Stimulated activated CD8-positive, alpha-beta memory T cell treated with anti-CD3 and anti-CD28 coated beads, Interleukin-15, amount 100 ng/mL, for 4 hours (primary cell): ENCODE measurements at regions not wholly inside any gene's neighbourhood (a gene's known extent, or its start where the extent isn't known, plus 50 kb on each side); places are given as distances from the start of the nearest gene placed in this dataset.
"Not testable (repeated sequence)": the region's sequence is repeated elsewhere in the genome, so short reads cannot be mapped to it uniquely, and the experiment has no call there.

ENCODE experiments used
- DNase-seq, 2 donors: peaks; one replicate each; pipeline ENCODE4 v3.0.0-alpha.2; 2020; ENCODE audit warnings: low read depth in 2 of 2

DNA sequence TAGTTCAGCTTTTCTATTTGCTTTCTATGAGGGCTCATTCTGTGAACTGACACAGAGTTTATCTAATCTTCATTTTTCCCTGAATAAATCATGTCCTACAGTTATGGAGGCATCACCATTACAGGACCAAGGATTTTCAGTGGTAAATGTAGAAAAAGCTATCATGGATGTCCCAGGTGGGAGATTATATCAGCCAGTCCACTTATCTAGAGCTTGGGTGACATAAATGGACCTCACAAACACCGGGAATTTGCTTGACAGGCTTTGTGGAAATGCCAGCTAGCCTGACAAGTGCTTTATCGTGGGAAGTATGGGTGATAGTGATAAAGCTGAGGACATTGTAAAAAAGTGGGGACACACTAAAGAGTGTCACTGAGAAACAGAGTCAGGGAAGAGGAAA lies 1015.2 kb upstream of the SLIT2 start:
- no peak for DNase-seq

DNA sequence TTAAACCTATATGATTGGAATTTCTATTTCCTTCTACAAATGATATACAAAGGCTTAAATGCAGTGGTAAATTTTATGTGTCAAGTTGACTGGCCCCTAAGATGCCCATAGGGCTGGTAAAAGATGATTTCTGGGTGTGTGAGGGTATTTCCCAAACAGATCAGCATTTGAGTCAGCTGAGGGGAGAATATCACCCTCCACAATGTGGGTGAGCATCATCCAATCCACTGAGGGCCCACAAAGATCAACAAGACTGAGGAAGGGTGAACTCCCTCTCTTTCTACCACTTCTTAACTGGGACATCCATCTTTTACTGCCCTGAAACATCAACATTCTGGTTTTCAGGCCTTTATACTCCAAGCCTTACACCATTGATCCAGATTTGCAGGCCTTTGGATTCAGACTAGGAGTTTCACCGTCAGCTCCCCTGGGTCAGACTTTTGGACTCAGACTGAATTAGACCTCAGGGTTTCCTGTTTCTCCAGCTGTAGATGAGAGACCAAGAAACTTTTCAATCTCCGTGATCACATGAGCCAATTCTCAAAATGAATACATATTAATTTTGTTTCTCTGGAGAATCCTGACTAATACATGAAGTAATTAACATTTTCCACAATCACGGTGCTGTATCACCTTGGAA lies 1020.7 kb upstream of the SLIT2 start:
- no peak for DNase-seq

DNA sequence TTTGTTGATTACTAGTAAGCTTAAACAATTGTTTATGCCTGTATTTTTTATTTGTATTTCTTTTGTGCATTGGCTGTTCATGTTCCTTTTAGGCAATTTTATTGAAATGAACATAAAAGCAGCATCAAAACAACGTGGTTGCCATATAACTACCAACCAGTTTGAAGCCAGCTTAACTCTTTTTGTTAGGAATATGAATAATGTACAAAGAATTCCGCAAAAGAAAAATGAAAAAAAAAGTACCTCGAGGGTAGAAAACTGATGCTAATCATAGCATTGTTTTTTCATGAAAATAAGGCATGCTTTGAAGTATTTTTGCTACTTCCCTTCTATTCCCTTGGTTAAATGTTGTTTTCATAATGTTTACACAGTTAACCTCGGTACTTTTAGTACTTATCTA lies 1024.0 kb upstream of the SLIT2 start:
- no peak for DNase-seq

DNA sequence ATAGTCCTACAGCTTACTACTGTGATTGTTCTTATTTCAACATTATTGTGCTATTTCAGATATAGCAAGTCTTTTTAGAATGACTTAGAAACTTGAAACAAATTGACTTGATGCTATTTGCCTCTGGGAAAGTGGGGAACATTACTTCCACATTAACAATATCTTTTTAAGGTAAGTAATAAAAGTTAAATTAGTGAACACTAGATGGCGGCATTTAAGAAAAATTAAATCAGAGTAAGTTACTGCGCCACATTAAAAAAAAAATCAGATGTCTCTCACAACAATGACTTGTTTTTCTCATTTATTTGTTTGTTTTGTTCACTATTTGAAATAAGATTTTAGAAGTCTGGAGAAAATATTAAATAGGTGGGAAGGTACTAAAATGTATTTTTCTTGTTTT lies 1026.9 kb upstream of the SLIT2 start:
- DNase-seq = no peak

DNA sequence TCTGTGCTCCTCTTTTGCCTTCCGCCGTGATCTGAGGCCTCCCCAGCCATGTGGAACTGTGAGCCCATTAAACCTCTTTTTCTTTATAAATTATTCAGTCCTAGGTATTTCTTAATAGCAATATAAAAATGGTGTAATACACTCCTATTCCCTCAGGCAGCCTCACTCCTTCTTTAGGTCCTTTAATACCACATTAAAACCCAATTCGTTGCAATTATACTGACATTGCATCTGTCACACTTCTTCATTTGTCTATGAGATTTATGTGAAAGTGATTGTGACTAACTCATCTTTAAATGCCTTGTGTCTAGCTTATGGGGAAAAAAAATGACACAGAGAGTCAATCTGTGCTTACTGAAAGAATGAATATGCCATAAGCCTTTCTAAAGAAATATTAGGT lies 1035.2 kb upstream of the SLIT2 start:
- DNase-seq = no peak

DNA sequence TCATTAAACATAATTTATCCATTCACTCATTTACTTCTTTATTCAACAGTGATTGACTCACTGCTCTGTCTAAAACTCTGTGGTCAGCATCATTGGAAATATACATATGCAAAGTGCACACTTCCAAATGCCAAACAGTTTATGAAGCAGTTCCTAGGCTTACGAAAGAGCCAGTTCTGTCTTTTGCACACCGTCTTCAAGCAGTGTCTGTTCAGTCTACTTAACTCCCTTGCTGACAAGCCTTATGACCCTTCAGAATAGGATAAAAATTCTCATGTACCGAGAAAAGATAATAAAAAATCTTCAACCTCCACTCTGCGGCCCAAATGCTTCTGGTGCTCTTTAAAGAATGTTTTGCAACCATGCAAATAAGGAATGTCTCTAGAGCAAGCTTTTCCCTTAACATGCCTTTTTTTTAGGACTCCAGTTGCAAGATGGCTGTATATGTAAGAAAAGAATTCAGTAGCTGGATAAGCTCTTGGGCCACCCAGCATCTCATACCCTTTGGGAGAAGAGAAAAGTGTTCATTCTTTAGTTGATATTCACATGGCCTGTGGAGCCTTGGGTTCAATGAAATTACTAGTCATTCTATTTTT lies 1037.0 kb upstream of the SLIT2 start:
- no peak for DNase-seq

DNA sequence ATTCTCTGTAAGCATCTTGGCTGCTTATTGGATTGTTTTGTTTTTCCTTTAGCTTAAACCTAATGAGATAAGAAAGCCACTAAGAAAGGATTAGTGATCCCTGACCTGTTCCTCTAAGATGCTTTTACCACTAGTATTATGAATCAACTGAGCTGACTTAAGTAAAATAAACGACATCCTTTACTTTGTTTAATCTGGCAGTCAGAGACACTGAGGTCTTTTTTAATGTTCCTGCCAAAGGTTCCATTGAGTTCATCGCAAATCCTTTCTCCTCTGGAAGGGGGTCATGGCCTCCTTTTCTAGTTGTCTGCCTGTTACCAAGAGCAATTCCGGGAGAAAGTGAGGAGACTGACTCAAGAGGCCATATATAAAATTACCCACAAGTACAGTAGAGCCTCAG lies 1038.3 kb upstream of the SLIT2 start:
- no peak for DNase-seq

DNA sequence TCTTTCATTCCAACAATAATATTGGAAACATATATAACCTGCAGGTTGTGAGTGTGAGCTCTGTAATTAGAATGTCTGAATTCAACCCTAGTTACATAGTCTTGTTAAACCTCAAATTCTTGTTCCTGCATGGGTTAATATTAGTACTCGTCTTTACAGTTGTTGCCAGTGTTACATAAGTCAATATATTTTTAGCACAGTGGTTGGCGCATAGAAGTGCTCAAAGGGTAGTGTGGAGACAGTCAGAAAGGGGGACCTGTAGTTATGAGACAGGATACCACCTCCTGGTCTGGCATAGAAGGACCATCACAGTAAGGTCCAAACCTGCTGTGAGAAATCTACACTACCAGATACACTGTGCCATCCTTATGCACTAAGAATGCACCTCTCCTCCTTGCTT lies 1045.9 kb upstream of the SLIT2 start:
- DNase-seq = no peak

DNA sequence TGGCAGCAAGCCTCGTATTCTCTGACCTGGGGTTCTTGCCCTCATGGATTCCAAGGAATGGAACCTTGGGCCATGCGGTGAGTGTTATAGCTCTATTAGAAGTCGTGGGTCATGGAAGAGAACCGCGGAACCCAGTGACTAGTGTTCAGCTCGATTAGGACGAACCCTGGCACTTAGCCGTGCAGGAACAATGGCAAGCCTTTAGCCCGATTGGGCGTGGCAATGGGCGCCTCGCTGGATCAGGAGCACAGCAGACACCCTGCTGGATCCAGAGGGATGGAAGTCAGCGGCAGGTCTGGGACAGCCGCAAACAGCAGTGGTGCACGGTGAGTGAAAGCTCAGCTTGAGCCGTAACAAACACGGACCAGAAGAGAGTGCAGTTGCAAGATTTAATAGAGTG lies 1053.9 kb upstream of the SLIT2 start:
- DNase-seq = not testable (repeated sequence)

DNA sequence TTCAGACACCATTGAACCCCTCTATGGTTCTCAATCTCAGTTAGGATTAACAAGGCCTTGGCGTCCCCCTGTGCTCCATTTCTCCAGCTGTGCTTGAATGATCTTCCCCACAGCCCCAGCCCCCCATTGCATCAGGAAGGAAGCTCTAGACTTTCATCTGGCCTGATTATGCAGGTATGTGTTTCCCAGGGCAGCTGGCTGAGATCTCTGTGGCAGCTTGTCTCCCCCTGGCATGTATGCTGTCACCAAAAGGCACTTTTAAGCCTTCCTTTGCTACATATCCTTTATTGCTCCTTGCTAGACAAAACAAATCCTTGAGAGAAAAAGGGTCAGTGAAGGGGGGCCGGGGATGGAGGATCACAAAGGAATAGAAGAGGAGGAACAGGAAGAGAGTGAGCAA lies 1056.0 kb upstream of the SLIT2 start:
- no peak for DNase-seq

DNA sequence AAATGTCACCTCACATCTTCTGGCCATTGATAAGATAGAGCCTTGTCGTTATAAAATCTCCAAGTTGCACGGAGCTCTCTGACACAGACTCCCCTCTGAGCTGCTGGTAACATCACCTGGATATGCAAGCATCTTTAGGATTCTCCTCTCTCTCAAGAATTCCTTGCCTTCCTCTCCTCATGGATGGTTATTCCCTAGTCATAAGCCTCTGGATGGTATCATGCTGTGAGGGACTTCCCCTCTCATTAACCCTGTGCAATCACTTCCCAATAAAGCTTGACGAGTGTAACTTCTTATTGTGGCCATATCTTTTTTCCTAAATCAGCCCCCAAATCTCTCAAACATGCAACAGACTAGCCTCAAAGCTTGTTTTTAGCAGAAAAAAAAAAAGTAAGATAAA lies 1057.0 kb upstream of the SLIT2 start:
- DNase-seq = no peak

DNA sequence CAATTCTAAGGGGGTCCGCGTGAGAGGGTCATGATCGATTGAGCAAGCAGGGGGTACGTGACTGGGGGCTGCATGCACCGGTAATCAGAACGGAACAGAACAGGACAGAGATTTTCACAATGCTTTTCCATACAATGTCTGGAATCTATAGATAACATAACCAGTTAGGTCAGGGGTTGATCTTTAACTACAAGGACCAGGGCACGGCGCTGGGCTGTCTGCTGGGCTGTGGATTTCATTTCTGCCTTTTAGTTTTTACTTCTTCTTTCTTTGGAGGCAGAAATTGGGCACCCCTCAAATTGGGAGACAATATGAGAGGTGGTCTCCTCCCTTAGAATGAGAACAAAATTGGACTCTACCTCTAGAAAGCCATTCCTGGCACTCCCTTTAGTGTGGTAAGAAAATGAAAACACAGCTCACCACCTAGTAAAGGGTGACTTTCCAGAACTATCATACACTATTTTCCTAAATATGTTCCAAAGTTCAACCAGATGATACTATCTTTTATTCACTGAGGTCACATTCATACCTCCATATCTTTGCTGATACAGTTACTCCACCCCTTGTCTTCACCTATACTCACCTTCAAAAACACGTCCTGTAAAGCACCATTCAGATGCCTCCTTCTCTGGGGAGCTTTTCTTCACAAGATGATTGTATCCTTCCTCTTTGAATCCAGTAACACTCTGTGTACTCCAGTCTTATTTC lies 1058.3 kb upstream of the SLIT2 start:
- DNase-seq = no peak

DNA sequence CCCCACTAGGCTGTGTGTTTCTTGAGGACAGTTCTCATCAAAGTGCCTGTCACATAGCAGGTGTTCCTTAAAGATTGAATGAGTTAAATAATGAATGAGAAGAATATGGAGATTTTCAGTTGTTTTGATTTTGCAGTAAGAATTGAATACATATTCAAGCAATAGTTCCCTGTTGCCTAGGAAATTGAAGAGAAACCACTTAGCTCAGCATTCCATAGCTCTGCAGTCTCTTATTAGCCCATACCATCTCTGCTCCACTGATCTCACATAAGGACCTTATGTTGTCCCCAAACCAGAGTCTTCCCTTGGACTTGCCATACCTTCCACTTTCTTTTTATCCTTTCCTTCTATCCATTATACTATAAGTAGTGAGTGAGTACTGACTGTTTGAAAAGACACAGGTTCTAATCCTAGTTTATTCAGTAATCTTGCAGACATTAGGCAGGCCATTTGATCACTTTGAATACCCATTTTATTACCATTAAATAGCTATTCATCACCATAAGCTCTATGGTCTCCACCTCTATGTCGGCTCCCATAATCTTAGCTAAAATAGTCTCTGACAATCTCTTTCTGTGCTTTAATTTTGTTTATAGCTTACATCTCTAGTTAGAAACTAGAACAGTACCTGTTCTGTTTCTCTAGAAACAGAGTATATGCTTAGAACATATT lies 1059.6 kb upstream of the SLIT2 start:
- no peak for DNase-seq

DNA sequence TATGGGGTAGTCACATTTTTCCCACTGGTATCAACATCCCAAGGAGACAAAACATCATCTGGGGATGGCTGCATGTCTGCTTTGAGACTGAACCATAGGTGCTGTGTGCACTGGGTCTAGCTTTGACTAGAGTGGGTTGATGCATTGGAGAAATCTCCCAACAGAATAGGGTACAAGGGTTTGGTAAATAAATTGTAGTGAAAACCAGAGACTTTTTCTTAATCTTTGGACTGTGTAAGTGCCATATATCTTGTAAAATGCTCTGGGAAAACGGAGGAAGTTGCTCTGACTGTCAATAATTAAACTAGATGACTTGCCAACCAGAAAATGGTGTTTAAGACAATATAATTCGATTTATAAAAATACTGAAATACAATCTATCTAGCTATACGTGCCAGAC lies 1064.0 kb upstream of the SLIT2 start:
- no peak for DNase-seq

DNA sequence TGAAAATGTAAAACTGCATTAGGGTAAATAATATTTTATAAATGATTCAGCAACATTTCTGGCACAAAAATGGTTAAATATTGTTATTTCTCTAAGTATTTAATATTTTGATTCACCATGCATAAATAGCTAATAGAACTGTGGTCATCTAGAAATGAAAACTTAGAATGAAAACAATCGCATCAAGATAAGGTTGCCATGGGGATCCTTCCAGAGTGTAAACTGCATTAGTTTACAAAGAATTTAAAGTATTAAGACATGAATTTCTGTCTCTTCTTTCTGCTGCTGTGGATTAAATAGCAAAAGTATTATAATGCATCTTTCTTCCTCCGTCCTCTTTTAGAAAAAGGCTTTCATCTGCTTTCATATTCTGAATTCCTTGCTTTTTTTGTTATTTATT lies 1064.6 kb upstream of the SLIT2 start:
- no peak for DNase-seq

DNA sequence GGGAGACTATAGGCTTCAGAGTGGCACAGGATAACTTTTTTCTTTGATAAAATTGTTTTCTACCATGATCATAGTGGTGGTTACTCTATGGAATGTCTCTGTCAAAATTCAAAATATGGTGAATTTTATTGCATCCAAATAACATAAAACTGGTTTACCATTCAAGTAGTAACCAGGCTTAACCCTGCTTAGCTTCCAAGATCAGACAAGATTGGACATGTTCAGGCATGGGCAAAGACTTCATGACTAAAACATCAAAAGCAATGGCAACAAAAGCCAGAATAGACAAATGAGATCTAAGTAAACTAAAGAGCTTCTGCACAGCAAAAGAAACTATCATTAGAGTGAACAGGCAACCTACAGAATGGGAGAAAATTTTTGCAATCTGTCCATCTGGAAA lies 1070.1 kb upstream of the SLIT2 start:
- not testable (repeated sequence) for DNase-seq

DNA sequence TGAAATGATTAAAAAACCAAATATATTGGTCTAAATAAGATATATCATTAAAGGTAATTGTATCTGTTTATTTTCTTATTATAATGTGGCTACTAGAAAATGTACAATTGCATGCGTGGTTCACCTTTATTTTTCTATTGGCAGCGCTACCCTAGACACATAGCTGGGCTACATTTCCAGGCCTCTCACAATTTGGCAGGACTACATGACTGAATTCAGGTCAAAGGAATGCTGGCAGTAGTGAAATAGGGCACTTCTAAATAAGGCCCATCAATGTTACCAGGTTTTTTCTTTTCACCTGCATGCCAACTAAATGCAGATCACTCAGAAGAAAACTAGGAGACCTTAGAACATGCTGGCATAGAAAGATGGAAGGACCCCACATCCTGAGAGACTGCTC lies 1072.9 kb upstream of the SLIT2 start:
- DNase-seq = no peak

DNA sequence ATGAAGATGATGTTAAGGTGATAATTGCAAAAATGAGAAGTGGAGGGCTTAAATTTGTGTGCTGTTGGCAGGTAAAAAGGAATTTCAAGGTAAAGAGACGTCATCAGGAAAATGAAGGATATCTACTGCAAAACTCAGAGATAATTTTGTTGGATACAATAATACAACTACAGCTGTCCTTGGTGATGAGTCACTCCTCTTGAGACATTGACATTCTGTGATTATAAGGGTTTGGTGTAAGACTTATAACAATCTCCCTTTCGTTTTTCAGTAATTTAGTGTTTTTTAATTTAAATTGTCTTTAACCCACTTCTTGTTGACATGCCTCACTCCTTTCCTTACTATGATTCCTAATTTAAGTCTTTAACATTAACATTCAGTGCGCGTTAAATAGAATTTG lies 1074.1 kb upstream of the SLIT2 start:
- no peak for DNase-seq

DNA sequence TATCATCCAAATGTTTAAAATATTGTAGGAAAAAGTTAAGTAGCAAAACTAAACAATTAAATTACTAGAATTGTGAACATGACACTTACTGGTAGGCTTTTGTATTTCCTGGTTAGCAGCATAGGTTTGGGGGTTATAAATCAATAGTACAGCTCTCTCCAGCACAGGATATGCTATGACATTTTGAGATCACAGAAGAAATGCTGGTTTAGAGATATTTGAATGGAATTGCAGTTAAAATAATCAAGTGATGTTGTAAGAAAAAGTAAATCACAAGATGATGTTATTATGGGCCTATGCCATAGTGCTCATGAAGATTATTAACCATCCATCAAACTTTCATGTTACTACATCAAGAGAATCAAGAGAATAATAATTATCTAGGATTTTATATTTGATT lies 1079.9 kb upstream of the SLIT2 start:
- no peak for DNase-seq

DNA sequence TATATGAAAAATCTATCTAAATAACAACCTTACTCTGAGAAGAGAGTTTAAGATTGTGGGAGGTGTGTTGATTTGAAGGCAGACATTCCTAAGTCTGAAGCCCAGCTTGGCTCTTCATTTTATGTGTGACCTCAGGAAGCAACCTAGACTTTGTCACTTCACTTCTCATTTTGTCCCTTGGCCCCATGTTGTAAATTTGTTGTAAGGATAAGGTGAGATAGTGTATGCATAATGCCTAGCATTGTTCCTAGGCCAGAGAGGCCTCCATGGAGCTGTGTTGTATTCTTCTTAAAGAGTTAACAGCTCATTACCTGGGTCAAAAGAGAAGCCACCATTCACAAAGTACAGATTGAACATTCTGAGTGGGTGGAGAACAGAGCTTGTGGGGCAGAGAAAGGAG lies 1084.4 kb upstream of the SLIT2 start:
- no peak for DNase-seq

DNA sequence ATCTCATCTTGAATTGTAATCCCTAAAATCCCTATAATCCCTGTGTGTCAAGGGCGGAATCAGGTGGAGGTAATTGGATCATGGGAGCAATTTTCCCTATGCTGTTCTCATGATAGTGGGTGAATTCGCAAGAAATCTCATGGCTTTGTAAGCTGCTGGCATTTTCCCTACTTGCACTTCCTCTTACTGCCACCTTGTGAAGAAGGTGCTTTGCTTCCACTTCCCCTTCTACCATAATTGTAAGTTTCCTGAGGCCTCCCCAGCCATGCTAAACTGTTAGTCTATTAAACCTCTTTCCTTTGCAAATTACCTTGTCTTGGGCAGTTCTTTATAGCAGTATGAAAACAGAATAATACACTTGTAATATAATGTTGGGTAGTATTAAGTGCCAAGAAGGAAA lies 1087.4 kb upstream of the SLIT2 start:
- no peak for DNase-seq

DNA sequence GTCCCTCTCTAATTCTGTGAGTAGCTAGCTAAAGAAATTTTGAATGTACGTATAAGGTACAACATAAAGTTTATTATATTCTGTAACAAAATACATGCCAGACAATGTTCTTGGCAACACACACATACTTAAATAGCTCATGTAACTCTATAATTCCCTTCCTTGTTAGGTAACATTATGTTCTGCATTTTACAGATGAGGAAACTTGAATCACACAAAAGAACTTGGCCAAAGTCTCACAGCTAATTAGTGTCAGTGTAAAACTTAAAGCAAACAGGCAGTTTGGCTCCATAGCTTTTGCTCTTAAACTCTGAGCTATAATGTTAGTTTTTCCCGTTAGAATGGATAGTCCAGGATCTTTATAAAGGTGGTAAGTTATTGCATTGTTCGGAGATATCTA lies 1091.8 kb upstream of the SLIT2 start:
- DNase-seq = no peak
